Uterus (tissue), 2 donors: ENCODE measurements at regions not wholly inside any gene's neighbourhood (a gene's known extent, or its start where the extent isn't known, plus 50 kb on each side); places are given as distances from the start of the nearest gene placed in this dataset.

ENCODE experiments used
- POLR2A ChIP-seq, 2 donors: fragments of 450-650 bp; IDR thresholded peaks; one replicate each; pipeline ENCODE4 v1.6.1; 2016; ENCODE audit warnings: antibody characterized with exemption in 2 of 2, mild to moderate bottlenecking in 1 of 2, moderate library complexity in 1 of 2
- TF ChIP-seq, protein P1 (sequence below), 4 experiments: fragments of 200-600 bp in 2 of 4; fragments of 450-650 bp in 2 of 4; sonication (generic) in 2 of 4; IDR thresholded peaks; one replicate each; pipeline ENCODE4 v1.5.1; 2016 to 2019; ENCODE audit warnings: antibody characterized with exemption in 4 of 4, mild to moderate bottlenecking in 2 of 4, moderate library complexity in 1 of 4

DNA sequence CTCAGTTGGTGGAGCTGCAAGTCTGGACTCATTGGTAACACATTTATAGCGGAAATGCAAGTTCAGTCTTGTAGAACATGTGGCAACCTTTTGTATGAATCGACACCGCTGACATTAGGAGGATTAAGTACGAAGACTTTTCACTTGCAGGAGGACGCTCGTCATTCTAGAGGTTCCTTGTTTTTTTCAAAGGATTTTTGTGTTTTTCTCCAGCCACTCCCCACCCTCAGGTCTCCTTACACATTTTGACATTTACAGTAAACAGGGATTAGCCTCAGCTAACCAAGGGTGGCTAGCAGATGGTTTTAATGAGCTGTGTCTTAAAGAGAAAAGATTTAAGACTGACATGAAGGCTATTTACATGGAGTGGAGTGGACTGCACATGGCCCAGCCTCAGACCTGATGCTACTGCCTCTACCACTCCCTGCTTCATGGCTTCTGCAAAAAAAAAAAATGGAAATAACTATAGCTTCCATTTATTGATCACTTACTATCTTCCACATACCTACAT, 173.8 kb downstream of the TRIB2 start:
- TF ChIP-seq, protein P1, sequence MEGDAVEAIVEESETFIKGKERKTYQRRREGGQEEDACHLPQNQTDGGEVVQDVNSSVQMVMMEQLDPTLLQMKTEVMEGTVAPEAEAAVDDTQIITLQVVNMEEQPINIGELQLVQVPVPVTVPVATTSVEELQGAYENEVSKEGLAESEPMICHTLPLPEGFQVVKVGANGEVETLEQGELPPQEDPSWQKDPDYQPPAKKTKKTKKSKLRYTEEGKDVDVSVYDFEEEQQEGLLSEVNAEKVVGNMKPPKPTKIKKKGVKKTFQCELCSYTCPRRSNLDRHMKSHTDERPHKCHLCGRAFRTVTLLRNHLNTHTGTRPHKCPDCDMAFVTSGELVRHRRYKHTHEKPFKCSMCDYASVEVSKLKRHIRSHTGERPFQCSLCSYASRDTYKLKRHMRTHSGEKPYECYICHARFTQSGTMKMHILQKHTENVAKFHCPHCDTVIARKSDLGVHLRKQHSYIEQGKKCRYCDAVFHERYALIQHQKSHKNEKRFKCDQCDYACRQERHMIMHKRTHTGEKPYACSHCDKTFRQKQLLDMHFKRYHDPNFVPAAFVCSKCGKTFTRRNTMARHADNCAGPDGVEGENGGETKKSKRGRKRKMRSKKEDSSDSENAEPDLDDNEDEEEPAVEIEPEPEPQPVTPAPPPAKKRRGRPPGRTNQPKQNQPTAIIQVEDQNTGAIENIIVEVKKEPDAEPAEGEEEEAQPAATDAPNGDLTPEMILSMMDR (IDR thresholded peaks at IDR 0.05) = no peak
- no peak for TF ChIP-seq POLR2A (IDR thresholded peaks at IDR 0.05)
